ENCODE measurements at regions not wholly inside any gene's neighbourhood (a gene's known extent, or its start where the extent isn't known, plus 50 kb on each side); places are given as distances from the start of the nearest gene placed in this dataset.
"Not testable (repeated sequence)": the region's sequence is repeated elsewhere in the genome, so short reads cannot be mapped to it uniquely, and the experiment has no call there.

- not testable (repeated sequence) for H3K27ac ChIP-seq (ENCODE audit: low read depth, low read length); H3K9me3 ChIP-seq (ENCODE audit: control insufficient read depth in 1 of 2, low read length in 2 of 2); H3K36me3 ChIP-seq (ENCODE audit: control insufficient read depth in 1 of 2, insufficient read depth in 2 of 2, low read length in 2 of 2); H3K9ac ChIP-seq (ENCODE audit: low read depth in 1 of 2, low read length in 2 of 2); H3K4me3 ChIP-seq (ENCODE audit: low read depth in 1 of 2, low read length in 2 of 2); H3K27me3 ChIP-seq (ENCODE audit: control insufficient read depth in 1 of 2, insufficient read depth in 2 of 2, low read length in 2 of 2); H3K4me1 ChIP-seq (ENCODE audit: control insufficient read depth in 1 of 2, insufficient read depth in 2 of 2, low read length in 2 of 2)
Measured at GRCh38 chr16:29257419-29258336, 148.8 kb downstream of the NPIPB11 start.

DNA sequence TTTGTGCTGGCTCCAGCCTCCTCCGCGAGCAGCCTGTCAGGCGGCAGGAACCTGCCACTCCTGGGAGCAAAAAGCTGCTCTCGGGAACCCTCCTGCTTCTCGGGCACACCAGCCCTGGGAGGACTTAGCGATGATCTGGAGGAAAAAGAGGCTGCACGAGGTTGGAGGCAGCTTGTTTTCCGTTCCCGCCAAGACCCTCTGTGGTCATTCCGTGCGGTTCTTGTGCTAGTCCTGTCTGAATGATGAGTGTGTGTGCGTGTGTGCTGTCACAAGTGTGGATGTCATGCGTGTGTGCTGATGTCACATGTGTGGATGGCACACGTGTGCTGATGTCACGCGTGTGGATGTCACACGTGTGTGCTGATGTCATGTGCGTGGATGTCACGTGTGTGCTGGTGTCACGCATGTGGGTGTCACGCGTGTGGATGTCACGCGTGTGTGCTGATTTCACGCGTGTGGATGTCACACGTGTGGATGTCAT is 150.0 kb downstream of the NPIPB11 start:
- Histone ChIP-seq H3K9ac (ENCODE audit: low read depth in 1 of 2, low read length in 2 of 2) (no peak overlapping the region), H3K27ac (ENCODE audit: low read depth, low read length) (no peak overlapping the region), H3K4me1 (ENCODE audit: control insufficient read depth in 1 of 2, insufficient read depth in 2 of 2, low read length in 2 of 2) (peaks cover 0 to 4% of the 10 kb centered on the region in 2 donors), H3K4me3 (ENCODE audit: low read depth in 1 of 2, low read length in 2 of 2) (no peak overlapping the region), H3K36me3 (ENCODE audit: control insufficient read depth in 1 of 2, insufficient read depth in 2 of 2, low read length in 2 of 2) (peaks cover 0 to 3% of the 10 kb centered on the region in 2 donors), H3K27me3 (ENCODE audit: control insufficient read depth in 1 of 2, insufficient read depth in 2 of 2, low read length in 2 of 2) (no peaks in the 10 kb centered on the region), H3K9me3 (ENCODE audit: control insufficient read depth in 1 of 2, low read length in 2 of 2) (no peaks in the 10 kb centered on the region)

DNA sequence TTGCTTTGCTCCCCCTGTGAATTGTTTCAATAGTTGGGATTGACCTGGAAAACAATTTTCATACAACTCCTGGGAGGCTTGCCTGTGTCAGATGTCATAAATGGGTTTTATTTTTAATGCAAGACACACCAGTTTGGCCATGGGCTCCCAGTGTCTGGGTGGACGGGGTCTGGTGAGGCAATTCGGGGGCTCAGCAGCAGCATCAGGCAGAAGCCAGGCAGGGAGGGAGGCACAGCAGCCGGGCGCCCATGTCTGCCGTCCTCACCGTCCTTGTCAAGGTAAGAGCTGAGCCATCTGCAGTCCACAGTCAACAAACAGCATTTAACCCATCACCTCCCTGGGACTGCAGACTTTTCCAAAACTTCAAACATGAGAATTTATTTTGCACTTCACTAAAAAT is 150.6 kb downstream of the NPIPB11 start:
- not testable (repeated sequence) for H3K4me3 ChIP-seq (ENCODE audit: low read depth in 1 of 2, low read length in 2 of 2); H3K27ac ChIP-seq (ENCODE audit: low read depth, low read length); H3K9ac ChIP-seq (ENCODE audit: low read depth in 1 of 2, low read length in 2 of 2); H3K27me3 ChIP-seq (ENCODE audit: control insufficient read depth in 1 of 2, insufficient read depth in 2 of 2, low read length in 2 of 2); H3K4me1 ChIP-seq (ENCODE audit: control insufficient read depth in 1 of 2, insufficient read depth in 2 of 2, low read length in 2 of 2); H3K9me3 ChIP-seq (ENCODE audit: control insufficient read depth in 1 of 2, low read length in 2 of 2); H3K36me3 ChIP-seq (ENCODE audit: control insufficient read depth in 1 of 2, insufficient read depth in 2 of 2, low read length in 2 of 2)

DNA sequence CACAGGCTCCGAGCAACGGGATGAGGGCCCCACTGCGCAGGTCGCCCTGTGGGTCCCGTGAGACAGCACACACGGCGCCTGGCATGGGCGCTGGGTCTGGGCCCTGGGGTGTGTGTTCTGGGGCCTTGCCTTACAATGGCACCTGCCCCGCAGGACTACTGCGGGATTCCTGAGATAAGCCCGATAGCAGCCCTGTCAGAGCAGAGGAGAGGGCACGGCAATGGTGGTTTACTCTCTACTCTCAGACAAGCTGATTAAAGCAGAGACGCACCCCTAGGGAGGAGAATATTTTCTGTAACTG is 151.1 kb downstream of the NPIPB11 start:
- not testable (repeated sequence) for H3K4me1 ChIP-seq (ENCODE audit: control insufficient read depth in 1 of 2, insufficient read depth in 2 of 2, low read length in 2 of 2); H3K27ac ChIP-seq (ENCODE audit: low read depth, low read length); H3K4me3 ChIP-seq (ENCODE audit: low read depth in 1 of 2, low read length in 2 of 2); H3K9me3 ChIP-seq (ENCODE audit: control insufficient read depth in 1 of 2, low read length in 2 of 2); H3K27me3 ChIP-seq (ENCODE audit: control insufficient read depth in 1 of 2, insufficient read depth in 2 of 2, low read length in 2 of 2); H3K36me3 ChIP-seq (ENCODE audit: control insufficient read depth in 1 of 2, insufficient read depth in 2 of 2, low read length in 2 of 2); H3K9ac ChIP-seq (ENCODE audit: low read depth in 1 of 2, low read length in 2 of 2)

- Histone ChIP-seq H3K9me3 (ENCODE audit: control insufficient read depth in 1 of 2, low read length in 2 of 2) (no peaks in the 10 kb centered on the region), H3K27me3 (ENCODE audit: control insufficient read depth in 1 of 2, insufficient read depth in 2 of 2, low read length in 2 of 2) (no peaks in the 10 kb centered on the region), H3K4me3 (ENCODE audit: low read depth in 1 of 2, low read length in 2 of 2) (no peak overlapping the region), H3K4me1 (ENCODE audit: control insufficient read depth in 1 of 2, insufficient read depth in 2 of 2, low read length in 2 of 2) (no peaks in the 10 kb centered on the region), H3K36me3 (ENCODE audit: control insufficient read depth in 1 of 2, insufficient read depth in 2 of 2, low read length in 2 of 2) (peaks cover 0 to 3% of the 10 kb centered on the region in 2 donors), H3K9ac (ENCODE audit: low read depth in 1 of 2, low read length in 2 of 2) (no peak overlapping the region), H3K27ac (ENCODE audit: low read depth, low read length) (no peak overlapping the region)
Measured at GRCh38 chr16:29254676-29255495, 151.6 kb downstream of the NPIPB11 start.

DNA sequence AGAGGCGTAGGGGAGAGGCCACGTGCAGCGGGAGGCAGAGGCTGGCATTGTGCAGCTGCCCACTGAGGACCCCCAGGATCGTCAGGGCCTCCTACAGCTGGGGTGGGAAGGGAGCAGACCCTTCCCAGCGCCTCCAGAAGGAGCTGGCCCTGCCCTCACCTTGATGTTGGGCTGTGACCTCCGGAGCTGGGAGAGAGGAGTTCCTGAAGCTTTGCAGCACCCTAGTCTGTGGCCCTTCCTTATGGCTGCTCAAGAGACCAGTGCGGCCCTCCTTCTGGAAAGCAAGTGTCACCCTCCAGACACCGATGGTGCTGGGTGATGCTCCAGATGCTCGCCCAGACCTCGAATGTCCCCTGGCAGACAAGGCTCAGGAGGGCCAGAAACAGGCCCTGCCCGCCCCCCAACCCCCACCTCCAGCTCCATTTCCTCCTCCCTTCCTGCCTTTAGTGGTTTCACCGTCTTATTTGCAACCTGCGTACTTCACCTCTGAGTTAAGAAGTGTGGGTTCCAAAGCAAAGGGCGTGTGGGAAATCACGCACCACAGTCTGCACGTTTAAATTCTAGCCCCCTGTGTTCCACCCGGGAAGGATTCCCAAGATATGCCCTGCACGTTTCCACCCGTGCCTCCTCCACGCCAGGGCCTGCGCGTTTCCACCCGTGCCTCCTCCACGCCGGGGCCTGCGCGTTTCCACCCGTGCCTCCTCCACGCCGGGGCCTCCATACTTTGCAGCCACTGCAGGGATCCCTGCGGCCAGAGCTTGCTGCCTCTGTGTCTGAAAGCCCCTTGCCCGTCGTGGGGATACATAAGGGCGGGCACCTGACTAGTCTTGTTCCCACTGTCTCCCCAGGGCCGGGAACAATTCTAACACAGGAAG is 152.6 kb downstream of the NPIPB11 start:
- H3K9ac ChIP-seq (ENCODE audit: low read depth in 1 of 2, low read length in 2 of 2); H3K4me3 ChIP-seq (ENCODE audit: low read depth in 1 of 2, low read length in 2 of 2); H3K9me3 ChIP-seq (ENCODE audit: control insufficient read depth in 1 of 2, low read length in 2 of 2); H3K27ac ChIP-seq (ENCODE audit: low read depth, low read length); H3K4me1 ChIP-seq (ENCODE audit: control insufficient read depth in 1 of 2, insufficient read depth in 2 of 2, low read length in 2 of 2); H3K27me3 ChIP-seq (ENCODE audit: control insufficient read depth in 1 of 2, insufficient read depth in 2 of 2, low read length in 2 of 2); H3K36me3 ChIP-seq (ENCODE audit: control insufficient read depth in 1 of 2, insufficient read depth in 2 of 2, low read length in 2 of 2): not testable (repeated sequence)

DNA sequence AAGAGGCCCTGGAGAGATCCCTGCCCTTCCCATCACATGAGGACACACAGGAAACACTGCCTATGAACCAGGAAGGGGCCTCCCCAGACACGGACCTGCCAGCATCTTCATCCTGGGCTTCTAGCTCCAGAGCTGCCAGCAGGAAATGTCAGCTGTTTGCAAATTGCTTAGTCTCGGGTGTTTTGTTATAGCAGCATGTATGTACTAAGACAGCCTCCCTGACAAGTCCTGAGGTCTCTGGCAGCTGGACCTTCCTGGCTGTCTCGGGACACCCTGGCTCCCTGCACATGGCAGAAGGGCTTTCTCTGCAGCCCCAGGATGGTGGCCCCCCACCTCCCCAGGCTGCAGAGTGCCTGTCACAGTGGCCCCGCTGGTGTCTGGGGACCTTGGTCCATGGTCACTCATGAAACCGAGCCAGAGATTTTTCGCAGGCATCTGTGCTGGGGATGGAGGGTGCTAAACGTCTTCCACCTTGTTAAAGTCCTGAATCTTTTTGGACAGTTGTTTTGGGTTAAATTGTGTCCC is 153.4 kb downstream of the NPIPB11 start:
- not testable (repeated sequence) for H3K9ac ChIP-seq (ENCODE audit: low read depth in 1 of 2, low read length in 2 of 2); H3K4me3 ChIP-seq (ENCODE audit: low read depth in 1 of 2, low read length in 2 of 2); H3K4me1 ChIP-seq (ENCODE audit: control insufficient read depth in 1 of 2, insufficient read depth in 2 of 2, low read length in 2 of 2); H3K36me3 ChIP-seq (ENCODE audit: control insufficient read depth in 1 of 2, insufficient read depth in 2 of 2, low read length in 2 of 2); H3K27me3 ChIP-seq (ENCODE audit: control insufficient read depth in 1 of 2, insufficient read depth in 2 of 2, low read length in 2 of 2); H3K9me3 ChIP-seq (ENCODE audit: control insufficient read depth in 1 of 2, low read length in 2 of 2); H3K27ac ChIP-seq (ENCODE audit: low read depth, low read length)

- not testable (repeated sequence) for H3K27ac ChIP-seq (ENCODE audit: low read depth, low read length); H3K4me1 ChIP-seq (ENCODE audit: control insufficient read depth in 1 of 2, insufficient read depth in 2 of 2, low read length in 2 of 2); H3K4me3 ChIP-seq (ENCODE audit: low read depth in 1 of 2, low read length in 2 of 2); H3K27me3 ChIP-seq (ENCODE audit: control insufficient read depth in 1 of 2, insufficient read depth in 2 of 2, low read length in 2 of 2); H3K9me3 ChIP-seq (ENCODE audit: control insufficient read depth in 1 of 2, low read length in 2 of 2); H3K9ac ChIP-seq (ENCODE audit: low read depth in 1 of 2, low read length in 2 of 2); H3K36me3 ChIP-seq (ENCODE audit: control insufficient read depth in 1 of 2, insufficient read depth in 2 of 2, low read length in 2 of 2)
Measured at GRCh38 chr16:29252311-29252710, 154.2 kb downstream of the NPIPB11 start.

DNA sequence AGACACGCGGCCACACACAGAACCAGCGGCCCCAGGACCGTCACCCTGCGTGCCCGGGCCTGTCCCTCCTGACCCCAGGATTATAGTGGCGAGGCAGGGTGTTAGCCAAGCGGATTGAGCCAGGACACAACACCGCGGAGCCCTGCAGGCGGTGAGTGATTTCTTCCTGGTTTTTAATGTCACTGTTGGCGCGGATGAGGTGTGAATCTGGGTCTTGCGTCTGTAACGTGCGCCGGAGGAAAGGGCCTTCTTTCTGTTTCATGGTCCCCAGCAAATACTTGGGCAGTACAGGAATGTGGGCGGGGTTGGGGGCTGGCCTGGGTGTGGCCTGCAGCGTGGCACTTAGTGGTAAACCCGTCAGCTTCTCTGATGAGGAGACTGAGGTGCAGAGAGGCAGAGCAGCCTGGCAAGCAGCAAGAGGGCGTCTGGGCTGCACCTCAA is 154.9 kb downstream of the NPIPB11 start:
- not testable (repeated sequence) for H3K27me3 ChIP-seq (ENCODE audit: control insufficient read depth in 1 of 2, insufficient read depth in 2 of 2, low read length in 2 of 2); H3K4me1 ChIP-seq (ENCODE audit: control insufficient read depth in 1 of 2, insufficient read depth in 2 of 2, low read length in 2 of 2); H3K9me3 ChIP-seq (ENCODE audit: control insufficient read depth in 1 of 2, low read length in 2 of 2); H3K36me3 ChIP-seq (ENCODE audit: control insufficient read depth in 1 of 2, insufficient read depth in 2 of 2, low read length in 2 of 2); H3K9ac ChIP-seq (ENCODE audit: low read depth in 1 of 2, low read length in 2 of 2)
- peak overlapping the region; percentile 20 for H3K27ac ChIP-seq (ENCODE audit: low read depth, low read length)
- peak overlapping the region in 1 of 2 donors; percentile 32 for H3K4me3 ChIP-seq (ENCODE audit: low read depth in 1 of 2, low read length in 2 of 2)

All from duodenal mucosa (tissue), 2 donors.